ENCODE measurements at regions not wholly inside any gene's neighbourhood (a gene's known extent, or its start where the extent isn't known, plus 50 kb on each side); places are given as distances from the start of the nearest gene placed in this dataset.
"Not testable (repeated sequence)": the region's sequence is repeated elsewhere in the genome, so short reads cannot be mapped to it uniquely, and the experiment has no call there.

DNA sequence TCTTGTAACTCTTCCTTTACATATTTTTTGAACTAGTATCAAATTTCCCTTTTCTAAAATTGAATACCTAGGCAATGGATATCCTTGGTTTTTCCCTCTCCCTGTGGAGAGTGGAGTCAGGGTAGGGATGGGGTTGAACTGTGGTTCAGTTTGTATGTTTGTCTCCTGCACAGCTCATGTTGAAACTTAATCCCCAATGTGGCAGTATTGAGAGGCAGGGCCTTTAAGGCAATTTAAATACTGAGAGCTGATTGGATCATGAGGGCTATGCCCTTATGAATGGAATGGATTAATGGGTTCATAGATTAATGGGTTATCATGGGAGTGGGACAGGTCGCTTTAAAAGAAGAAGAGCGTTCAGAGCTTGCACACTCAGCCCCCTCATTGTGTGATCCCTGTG, 127.2 kb upstream of the RGS6 start:
- TF ChIP-seq, protein P1, sequence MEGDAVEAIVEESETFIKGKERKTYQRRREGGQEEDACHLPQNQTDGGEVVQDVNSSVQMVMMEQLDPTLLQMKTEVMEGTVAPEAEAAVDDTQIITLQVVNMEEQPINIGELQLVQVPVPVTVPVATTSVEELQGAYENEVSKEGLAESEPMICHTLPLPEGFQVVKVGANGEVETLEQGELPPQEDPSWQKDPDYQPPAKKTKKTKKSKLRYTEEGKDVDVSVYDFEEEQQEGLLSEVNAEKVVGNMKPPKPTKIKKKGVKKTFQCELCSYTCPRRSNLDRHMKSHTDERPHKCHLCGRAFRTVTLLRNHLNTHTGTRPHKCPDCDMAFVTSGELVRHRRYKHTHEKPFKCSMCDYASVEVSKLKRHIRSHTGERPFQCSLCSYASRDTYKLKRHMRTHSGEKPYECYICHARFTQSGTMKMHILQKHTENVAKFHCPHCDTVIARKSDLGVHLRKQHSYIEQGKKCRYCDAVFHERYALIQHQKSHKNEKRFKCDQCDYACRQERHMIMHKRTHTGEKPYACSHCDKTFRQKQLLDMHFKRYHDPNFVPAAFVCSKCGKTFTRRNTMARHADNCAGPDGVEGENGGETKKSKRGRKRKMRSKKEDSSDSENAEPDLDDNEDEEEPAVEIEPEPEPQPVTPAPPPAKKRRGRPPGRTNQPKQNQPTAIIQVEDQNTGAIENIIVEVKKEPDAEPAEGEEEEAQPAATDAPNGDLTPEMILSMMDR (IDR thresholded peaks at IDR 0.05): no peak
- intact Hi-C loops (cut with DNase I): no loop called here
- H3K27me3 ChIP-seq (ENCODE audit: low read depth): no peaks in the 10 kb centered on the region
- H3K4me3 ChIP-seq: no peak overlapping the region
- ATAC-seq (no peak), DNase-seq (no peak)
- H3K9me3 ChIP-seq: no peaks in the 10 kb centered on the region
- H3K4me1 ChIP-seq: no peaks in the 10 kb centered on the region
- no peaks in the 10 kb centered on the region for H3K36me3 ChIP-seq
- H3K27ac ChIP-seq: no peak overlapping the region

DNA sequence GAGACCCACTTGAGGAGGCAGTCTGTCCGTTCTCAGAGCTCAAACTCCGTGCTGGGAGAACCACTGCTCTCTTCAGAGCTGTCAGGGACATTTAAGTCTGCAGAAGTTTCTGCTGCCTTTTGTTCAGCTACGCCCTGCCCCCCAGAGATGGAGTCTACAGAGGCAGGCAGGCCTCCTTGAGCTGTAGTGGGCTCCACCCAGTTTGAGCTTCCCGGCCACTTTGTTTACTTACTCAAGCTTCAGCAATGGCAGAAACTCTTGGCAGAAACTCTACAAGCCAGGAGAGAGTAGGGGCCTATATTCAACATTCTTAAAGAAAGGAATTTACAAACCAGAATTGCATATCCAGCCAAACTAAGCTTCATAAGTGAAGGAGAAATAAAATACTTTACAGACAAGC, 125.2 kb upstream of the RGS6 start:
- H3K9me3 ChIP-seq; intact Hi-C loops (cut with DNase I); H3K27me3 ChIP-seq (ENCODE audit: low read depth); H3K4me3 ChIP-seq; H3K4me1 ChIP-seq; H3K27ac ChIP-seq; H3K36me3 ChIP-seq: not testable (repeated sequence)
- DNase-seq (peak; percentile 52), ATAC-seq (peak; percentile 43 to 54)

DNA sequence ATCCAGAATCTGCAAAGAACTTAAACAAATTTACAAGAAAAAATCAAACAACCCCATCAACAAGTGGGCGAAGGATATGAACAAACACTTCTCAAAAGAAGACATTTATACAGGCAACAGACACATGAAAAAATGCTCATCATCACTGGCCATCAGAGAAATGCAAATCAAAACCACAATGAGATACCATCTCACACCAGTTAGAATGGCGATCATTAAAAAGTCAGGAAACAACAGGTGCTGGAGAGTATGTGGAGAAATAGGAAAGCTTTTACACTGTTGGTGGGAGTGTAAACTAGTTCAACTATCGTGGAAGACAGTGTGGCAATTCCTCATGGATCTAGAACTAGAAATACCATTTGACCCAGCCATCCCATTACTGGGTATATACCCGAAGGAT, 121.4 kb upstream of the RGS6 start:
- intact Hi-C loops (cut with DNase I); H3K9me3 ChIP-seq; ATAC-seq; DNase-seq; H3K27ac ChIP-seq; H3K36me3 ChIP-seq; H3K27me3 ChIP-seq (ENCODE audit: low read depth); H3K4me1 ChIP-seq; H3K4me3 ChIP-seq: not testable (repeated sequence)

DNA sequence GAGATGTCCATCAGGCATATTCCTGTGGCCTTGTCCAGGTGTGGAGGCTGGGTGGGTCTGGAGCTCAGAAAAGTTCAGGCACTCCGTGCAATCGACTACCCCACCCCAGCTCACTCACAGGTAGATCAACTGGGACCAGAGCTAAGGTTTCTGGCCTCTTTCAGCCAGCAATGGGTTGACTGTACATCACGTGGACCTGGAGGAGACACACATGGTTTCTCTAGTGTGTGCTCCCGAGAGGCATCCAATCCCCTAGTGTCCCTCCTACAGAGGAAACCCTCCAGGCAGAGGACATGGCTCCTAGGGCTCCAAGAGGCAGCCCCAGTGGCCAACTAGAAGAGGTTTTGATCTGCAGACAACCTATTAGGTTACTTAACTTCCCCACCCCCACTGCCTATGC, 119.5 kb upstream of the RGS6 start:
- Histone ChIP-seq H3K27ac (no peak overlapping the region), H3K4me1 (no peaks in the 10 kb centered on the region), H3K9me3 (no peaks in the 10 kb centered on the region), H3K4me3 (no peak overlapping the region), H3K27me3 (ENCODE audit: low read depth) (no peaks in the 10 kb centered on the region), H3K36me3 (no peaks in the 10 kb centered on the region)
- DNase-seq: no peak
- ATAC-seq: no peak
- TF ChIP-seq, protein P1 (IDR thresholded peaks at IDR 0.05): no peak
- intact Hi-C loops (cut with DNase I): no loop called here

DNA sequence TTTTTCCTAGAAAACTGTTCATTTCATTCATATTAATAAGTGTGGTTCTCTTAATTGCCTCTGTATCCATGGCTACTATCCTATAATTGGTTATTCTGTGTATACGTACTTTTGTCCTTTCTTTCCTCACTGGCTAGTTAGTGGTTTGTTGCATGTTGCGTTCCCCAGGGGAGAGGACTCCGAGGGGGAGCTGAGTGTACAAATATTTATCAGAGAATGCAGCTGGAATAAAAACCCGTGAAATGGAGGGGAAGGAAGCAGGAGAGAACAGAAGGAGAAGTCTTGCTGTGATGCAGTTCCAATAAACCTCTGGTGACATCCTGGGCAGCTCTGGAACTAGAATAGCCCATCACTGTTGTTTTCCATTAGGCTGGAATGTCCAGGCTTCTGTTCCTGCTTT, 117.1 kb upstream of the RGS6 start:
- H3K4me3 ChIP-seq: no peak overlapping the region
- H3K36me3 ChIP-seq: no peaks in the 10 kb centered on the region
- H3K27ac ChIP-seq: no peak overlapping the region
- no peak for DNase-seq
- H3K27me3 ChIP-seq (ENCODE audit: low read depth): no peaks in the 10 kb centered on the region
- no peak for ATAC-seq
- no peaks in the 10 kb centered on the region for H3K4me1 ChIP-seq
- no peaks in the 10 kb centered on the region for H3K9me3 ChIP-seq
- TF ChIP-seq, protein P1 (IDR thresholded peaks at IDR 0.05): no peak
- intact Hi-C loops (cut with DNase I): no loop called here

DNA sequence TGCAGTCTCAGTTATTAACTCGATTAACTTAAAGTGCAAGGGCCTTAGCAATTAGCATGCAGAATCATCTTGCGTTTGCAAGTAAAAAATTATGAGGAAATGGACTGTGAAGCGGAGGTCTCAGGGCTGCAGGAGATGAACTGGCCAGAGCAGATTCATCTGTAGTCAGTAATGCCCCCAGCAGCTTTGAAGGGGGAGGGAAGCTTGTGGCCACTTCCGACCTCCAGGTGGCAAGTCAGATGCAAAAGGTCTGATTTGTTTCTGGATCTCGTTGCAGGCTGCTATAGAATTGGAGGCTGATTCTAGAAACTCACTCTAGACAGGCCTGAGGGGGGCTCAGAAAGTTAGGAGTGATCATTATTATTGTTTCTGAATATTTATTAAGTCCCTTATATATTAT, 107.4 kb upstream of the RGS6 start:
- Histone ChIP-seq H3K4me3 (no peak overlapping the region), H3K9me3 (no peaks in the 10 kb centered on the region), H3K4me1 (no peaks in the 10 kb centered on the region), H3K27ac (no peak overlapping the region), H3K36me3 (no peaks in the 10 kb centered on the region), H3K27me3 (ENCODE audit: low read depth) (no peaks in the 10 kb centered on the region)
- intact Hi-C loops (cut with DNase I): no loop called here
- TF ChIP-seq, protein P1 (IDR thresholded peaks at IDR 0.05): no peak
- DNase-seq (no peak), ATAC-seq (no peak)

DNA sequence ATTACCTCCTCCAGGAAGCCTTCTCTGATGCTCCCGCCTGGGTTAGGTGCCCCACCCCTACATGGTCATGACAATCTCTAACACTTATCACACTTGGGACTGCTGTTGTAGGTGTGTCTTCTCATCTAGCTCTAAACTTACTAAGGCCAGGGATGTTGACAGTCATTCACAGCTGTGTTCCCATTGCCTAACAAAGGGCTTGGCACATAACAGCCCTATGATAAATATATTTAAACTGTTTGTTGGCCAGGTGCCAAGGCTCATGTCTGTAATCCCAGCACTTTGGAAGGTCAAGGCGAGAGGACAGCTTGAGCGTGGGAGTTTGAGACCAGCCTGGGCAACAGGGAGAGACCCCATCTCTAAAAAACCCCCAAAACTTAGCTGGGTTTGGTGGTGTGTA, 98.8 kb upstream of the RGS6 start:
- DNase-seq: no peak
- TF ChIP-seq, protein P1 (IDR thresholded peaks at IDR 0.05): no peak

More for the DNA sequence above, 98.8 kb upstream of the RGS6 start:
- Histone ChIP-seq H3K27me3 (ENCODE audit: low read depth) (no peaks in the 10 kb centered on the region), H3K9me3 (no peaks in the 10 kb centered on the region), H3K4me3 (no peak overlapping the region), H3K36me3 (no peaks in the 10 kb centered on the region), H3K4me1 (no peaks in the 10 kb centered on the region), H3K27ac (no peak overlapping the region)
- intact Hi-C loops (cut with DNase I): no loop called here
- ATAC-seq: no peak
